HEK293T (cell line): ENCODE measurements at regions not wholly inside any gene's neighbourhood (a gene's known extent, or its start where the extent isn't known, plus 50 kb on each side); places are given as distances from the start of the nearest gene placed in this dataset.

ENCODE experiments used
- FOXK2 ChIP-seq: fragments of 450-650 bp; IDR thresholded peaks from 2 replicates; pipeline ENCODE4 v1.6.1; 2016; ENCODE audit warnings: mild to moderate bottlenecking
- FOXM1 ChIP-seq: fragments of 450-650 bp; IDR thresholded peaks from 2 replicates; pipeline ENCODE4 v1.6.1; 2017; ENCODE audit warnings: mild to moderate bottlenecking, borderline replicate concordance
- SP1 ChIP-seq: fragments of 450-650 bp; IDR thresholded peaks from 2 replicates; pipeline ENCODE4 v1.6.1; 2017
- ZNF384 ChIP-seq: fragments of 450-650 bp; IDR thresholded peaks from 2 replicates; pipeline ENCODE4 v1.6.1; 2016

DNA sequence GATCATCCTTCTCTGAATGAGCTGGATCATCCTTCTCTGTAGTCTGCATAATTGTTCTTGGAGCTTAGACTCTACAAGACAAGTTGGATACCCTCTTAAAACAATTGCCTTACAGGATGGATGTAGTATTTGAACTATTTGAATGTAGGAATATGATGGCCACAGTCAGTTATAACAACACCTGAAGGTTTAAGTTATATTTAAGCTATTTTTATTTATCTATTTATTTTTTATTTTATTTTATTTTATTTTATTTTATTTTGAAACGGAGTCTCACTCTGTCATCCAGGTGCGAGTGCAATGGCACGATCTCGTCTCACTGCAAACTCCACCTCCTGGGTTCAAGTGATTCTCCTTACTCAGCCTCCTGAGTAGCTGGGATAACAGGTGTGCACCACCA is 149.9 kb upstream of the SLIT2 start:
- TF ChIP-seq ZNF384: no peak
- no peak for TF ChIP-seq FOXM1
- TF ChIP-seq SP1: no peak
- no peak for TF ChIP-seq FOXK2
